ENCODE measurements at regions not wholly inside any gene's neighbourhood (a gene's known extent, or its start where the extent isn't known, plus 50 kb on each side); places are given as distances from the start of the nearest gene placed in this dataset.
"Not testable (repeated sequence)": the region's sequence is repeated elsewhere in the genome, so short reads cannot be mapped to it uniquely, and the experiment has no call there.

GRCh38 chr5:86199287-86199686, 418.5 kb upstream of the COX7C start:
- peaks cover under 1% of the 10 kb centered on the region for H3K9me3 Mint-ChIP-seq
- H3K4me1 Mint-ChIP-seq: no peaks in the 10 kb centered on the region
- no peak for DNase-seq (ENCODE audit: low read depth, low spot score)
- no peaks in the 10 kb centered on the region for H3K36me3 Mint-ChIP-seq (ENCODE audit: low read depth)
- no peak for TF ChIP-seq CTCF (conservative IDR thresholded peaks at IDR 0.05)
- no peak overlapping the region for H3K27ac Mint-ChIP-seq (ENCODE audit: unreplicated experiment)
- H3K4me3 Mint-ChIP-seq: no peak overlapping the region
- no peaks in the 10 kb centered on the region for H3K27me3 Mint-ChIP-seq (ENCODE audit: low read depth)

- Mint-ChIP-seq H3K27ac (ENCODE audit: unreplicated experiment) (no peak overlapping the region), H3K4me1 (no peaks in the 10 kb centered on the region), H3K4me3 (no peak overlapping the region), H3K9me3 (peaks cover 3% of the 10 kb centered on the region), H3K27me3 (ENCODE audit: low read depth) (no peaks in the 10 kb centered on the region), H3K36me3 (ENCODE audit: low read depth) (no peaks in the 10 kb centered on the region)
- DNase-seq (ENCODE audit: low read depth, low spot score): no peak
- TF ChIP-seq CTCF (conservative IDR thresholded peaks at IDR 0.05): no peak
These were observed 389.6 kb upstream of the COX7C start for GRCh38 chr5:86228147-86228546.

GRCh38 chr5:86232246-86232645, 385.5 kb upstream of the COX7C start:
- Mint-ChIP-seq H3K4me1 (no peaks in the 10 kb centered on the region), H3K4me3 (no peak overlapping the region), H3K27me3 (ENCODE audit: low read depth) (no peaks in the 10 kb centered on the region), H3K9me3 (no peaks in the 10 kb centered on the region), H3K27ac (ENCODE audit: unreplicated experiment) (no peak overlapping the region), H3K36me3 (ENCODE audit: low read depth) (no peaks in the 10 kb centered on the region)
- no peak for DNase-seq (ENCODE audit: low read depth, low spot score)
- no peak for TF ChIP-seq CTCF (conservative IDR thresholded peaks at IDR 0.05)

GRCh38 chr5:86244153-86244552, 373.6 kb upstream of the COX7C start:
- H3K4me3 Mint-ChIP-seq: no peak overlapping the region
- DNase-seq (ENCODE audit: low read depth, low spot score): no peak
- H3K27ac Mint-ChIP-seq (ENCODE audit: unreplicated experiment): no peak overlapping the region
- no peaks in the 10 kb centered on the region for H3K4me1 Mint-ChIP-seq
- H3K9me3 Mint-ChIP-seq: peaks cover 1% of the 10 kb centered on the region
- TF ChIP-seq CTCF (conservative IDR thresholded peaks at IDR 0.05): no peak
- H3K27me3 Mint-ChIP-seq (ENCODE audit: low read depth): no peaks in the 10 kb centered on the region
- H3K36me3 Mint-ChIP-seq (ENCODE audit: low read depth): no peaks in the 10 kb centered on the region

GRCh38 chr5:86257871-86258270, 359.9 kb upstream of the COX7C start:
- H3K27me3 Mint-ChIP-seq (ENCODE audit: low read depth): no peaks in the 10 kb centered on the region
- H3K36me3 Mint-ChIP-seq (ENCODE audit: low read depth): no peaks in the 10 kb centered on the region
- no peaks in the 10 kb centered on the region for H3K4me1 Mint-ChIP-seq
- no peak for TF ChIP-seq CTCF (conservative IDR thresholded peaks at IDR 0.05)
- no peak for DNase-seq (ENCODE audit: low read depth, low spot score)
- peaks cover 2% of the 10 kb centered on the region for H3K9me3 Mint-ChIP-seq
- no peak overlapping the region for H3K4me3 Mint-ChIP-seq
- no peak overlapping the region for H3K27ac Mint-ChIP-seq (ENCODE audit: unreplicated experiment)

- not testable (repeated sequence) for H3K4me3 Mint-ChIP-seq; H3K36me3 Mint-ChIP-seq (ENCODE audit: low read depth); DNase-seq (ENCODE audit: low read depth, low spot score); H3K4me1 Mint-ChIP-seq; H3K9me3 Mint-ChIP-seq; H3K27me3 Mint-ChIP-seq (ENCODE audit: low read depth); H3K27ac Mint-ChIP-seq (ENCODE audit: unreplicated experiment)
These were observed 333.1 kb upstream of the COX7C start for GRCh38 chr5:86284400-86285190.

- DNase-seq (ENCODE audit: low read depth, low spot score); H3K4me3 Mint-ChIP-seq; H3K36me3 Mint-ChIP-seq (ENCODE audit: low read depth); H3K27me3 Mint-ChIP-seq (ENCODE audit: low read depth); H3K9me3 Mint-ChIP-seq; H3K4me1 Mint-ChIP-seq; H3K27ac Mint-ChIP-seq (ENCODE audit: unreplicated experiment): not testable (repeated sequence)
These were observed 330.3 kb upstream of the COX7C start for GRCh38 chr5:86287437-86287836.

GRCh38 chr5:86289786-86290185, 328.0 kb upstream of the COX7C start:
- not testable (repeated sequence) for H3K27me3 Mint-ChIP-seq (ENCODE audit: low read depth); H3K4me3 Mint-ChIP-seq; H3K27ac Mint-ChIP-seq (ENCODE audit: unreplicated experiment); H3K9me3 Mint-ChIP-seq; DNase-seq (ENCODE audit: low read depth, low spot score); H3K4me1 Mint-ChIP-seq; H3K36me3 Mint-ChIP-seq (ENCODE audit: low read depth)

- not testable (repeated sequence) for H3K27me3 Mint-ChIP-seq (ENCODE audit: low read depth); H3K4me1 Mint-ChIP-seq; H3K36me3 Mint-ChIP-seq (ENCODE audit: low read depth); H3K4me3 Mint-ChIP-seq; H3K27ac Mint-ChIP-seq (ENCODE audit: unreplicated experiment); DNase-seq (ENCODE audit: low read depth, low spot score); H3K9me3 Mint-ChIP-seq
These were observed 324.9 kb upstream of the COX7C start for GRCh38 chr5:86292811-86293210.
